ENCODE measurements at regions not wholly inside any gene's neighbourhood (a gene's known extent, or its start where the extent isn't known, plus 50 kb on each side); places are given as distances from the start of the nearest gene placed in this dataset.
"Not testable (repeated sequence)": the region's sequence is repeated elsewhere in the genome, so short reads cannot be mapped to it uniquely, and the experiment has no call there.

DNA sequence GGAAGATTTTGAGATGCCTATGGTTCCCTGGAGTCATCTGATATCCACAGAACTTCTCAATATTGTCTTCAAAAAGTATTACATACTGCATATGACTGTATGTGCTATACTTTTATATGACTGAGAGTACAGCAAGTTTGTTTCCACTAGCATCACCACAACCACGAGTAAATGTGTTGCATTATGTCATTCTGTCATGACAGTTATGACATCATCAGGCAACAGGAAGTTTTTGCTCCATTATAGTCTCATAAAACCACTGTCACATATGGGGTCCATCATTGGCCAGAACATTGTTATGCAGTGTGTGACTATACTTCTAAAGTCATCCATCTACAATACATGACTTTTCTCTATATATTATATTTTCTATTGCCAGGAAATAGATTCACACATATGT, 831.7 kb downstream of the SEMA5A start:
- no peak for DNase-seq

DNA sequence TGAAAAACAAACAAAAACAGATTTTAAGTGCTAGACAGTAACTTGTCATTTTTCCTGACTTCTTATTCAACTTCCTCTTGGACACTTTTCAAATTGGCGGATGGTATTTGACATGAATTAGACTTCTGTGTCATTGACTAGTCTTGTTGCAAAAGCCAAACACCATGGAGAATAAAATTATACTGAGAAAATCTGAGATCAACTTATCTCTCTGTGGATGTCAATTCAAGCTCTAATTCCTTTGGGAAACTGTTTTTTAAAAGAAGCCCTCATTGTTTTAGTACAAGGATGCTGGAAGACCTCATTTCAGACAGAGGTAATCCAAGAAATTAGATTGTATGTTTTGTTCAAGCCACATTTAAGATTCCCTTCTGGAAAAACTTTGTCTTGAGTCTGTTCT, 831.0 kb downstream of the SEMA5A start:
- DNase-seq: no peak

DNA sequence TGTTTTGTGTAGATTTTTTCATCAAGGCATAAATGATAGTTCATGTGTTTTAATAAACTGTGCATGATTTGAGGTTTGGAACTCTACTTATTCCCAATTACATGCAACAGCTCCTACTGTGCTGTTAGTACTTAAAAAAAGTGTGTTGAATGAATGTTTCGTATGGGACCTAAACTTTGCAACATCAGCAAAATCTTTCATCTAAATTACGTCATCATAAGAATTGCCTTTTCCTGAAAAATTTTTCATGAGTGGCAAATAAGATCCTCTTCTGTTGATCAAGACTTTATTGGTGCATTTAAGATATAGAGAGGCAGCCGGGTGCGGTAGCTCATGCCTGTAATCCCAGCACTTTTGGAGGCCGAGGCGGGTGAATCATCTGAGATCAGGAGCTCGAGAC, 826.1 kb downstream of the SEMA5A start:
- DNase-seq: no peak

DNA sequence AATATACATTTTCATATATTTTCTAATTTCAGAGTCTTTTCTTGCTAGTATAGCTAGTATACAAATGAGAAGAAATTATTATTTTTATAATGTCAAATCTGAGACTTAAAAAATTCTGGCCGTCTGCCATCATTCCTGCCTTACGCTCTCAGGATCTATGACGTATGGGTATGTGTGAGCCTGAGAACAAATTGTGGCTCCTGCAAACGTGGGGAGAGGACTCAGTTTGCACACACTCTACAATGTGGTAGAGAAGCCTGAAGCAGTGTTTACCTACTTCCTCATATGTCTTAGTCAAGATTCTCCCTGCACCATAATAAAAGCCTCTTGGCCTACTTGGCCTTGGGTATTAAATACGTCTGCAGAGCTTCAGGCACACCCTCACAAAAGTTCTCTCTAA, 825.4 kb downstream of the SEMA5A start:
- DNase-seq: no peak

DNA sequence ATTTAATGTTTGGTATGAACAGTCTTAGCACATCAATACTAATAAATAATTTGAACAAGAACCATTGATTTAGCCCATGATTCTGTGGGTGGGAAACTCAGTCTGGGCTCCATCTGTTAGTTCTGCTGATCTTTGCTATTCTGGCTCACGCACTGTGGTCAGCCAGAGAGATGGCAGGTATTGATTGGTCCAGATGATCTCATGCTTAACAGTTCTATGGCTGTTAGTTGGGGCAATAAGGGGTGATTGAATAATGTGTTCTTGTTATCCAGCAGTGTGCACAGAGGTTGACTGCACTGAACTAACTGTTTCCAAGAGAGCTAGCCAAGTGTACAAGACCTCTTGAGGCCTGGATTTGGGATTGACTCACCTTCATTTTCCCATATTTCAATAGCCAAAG, 824.3 kb downstream of the SEMA5A start:
- no peak for DNase-seq

DNA sequence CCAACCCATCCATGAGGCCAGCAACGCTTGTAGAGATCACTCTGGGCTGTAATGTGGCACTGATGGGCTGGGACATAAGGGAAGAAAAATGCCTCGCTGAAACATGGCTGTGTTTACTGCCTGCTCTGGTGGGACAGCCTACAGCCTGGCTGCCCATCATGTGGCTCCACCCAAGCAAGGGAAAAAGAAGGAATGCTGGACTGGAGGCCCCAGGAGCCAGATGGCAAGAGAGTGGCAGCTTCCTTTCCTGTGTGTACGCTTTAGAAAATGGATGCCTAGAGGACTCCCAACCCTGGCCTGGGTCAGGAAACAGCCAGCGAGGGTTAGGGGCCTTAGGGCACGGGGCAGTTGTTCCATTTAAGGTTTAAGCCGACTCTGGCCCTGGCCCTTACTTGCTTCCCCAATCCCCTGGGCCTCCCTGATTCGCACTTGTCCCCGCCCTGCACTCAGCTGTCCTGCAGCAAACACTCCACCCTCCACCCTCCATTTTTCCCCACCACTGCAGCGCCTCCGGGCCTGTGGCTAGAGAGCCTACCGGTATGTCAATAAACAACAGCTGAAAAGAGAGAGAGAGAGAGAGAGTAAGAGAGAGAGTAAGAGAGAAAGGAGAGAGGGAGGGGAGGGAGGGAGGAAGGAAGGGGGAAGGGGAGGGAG, 819.4 kb downstream of the SEMA5A start:
- DNase-seq: no peak

DNA sequence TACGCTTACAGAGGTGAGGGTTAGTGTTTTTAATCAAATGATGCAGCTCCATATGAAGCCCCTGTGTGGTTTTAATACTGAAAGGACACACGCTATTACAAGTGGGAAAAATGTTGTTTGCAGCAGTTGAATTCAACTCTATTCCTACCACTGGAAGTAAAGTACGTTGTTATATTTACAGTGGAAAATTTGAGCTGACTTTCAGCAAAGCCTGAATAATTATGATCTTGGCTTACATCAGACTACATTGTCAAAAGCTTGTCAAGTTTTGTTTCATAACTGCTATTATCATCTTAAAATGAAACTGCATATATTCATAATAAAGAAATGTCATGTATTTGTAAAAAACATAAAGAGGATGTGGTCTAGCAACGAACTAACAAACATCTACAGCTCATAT, 818.5 kb downstream of the SEMA5A start:
- no peak for DNase-seq

DNA sequence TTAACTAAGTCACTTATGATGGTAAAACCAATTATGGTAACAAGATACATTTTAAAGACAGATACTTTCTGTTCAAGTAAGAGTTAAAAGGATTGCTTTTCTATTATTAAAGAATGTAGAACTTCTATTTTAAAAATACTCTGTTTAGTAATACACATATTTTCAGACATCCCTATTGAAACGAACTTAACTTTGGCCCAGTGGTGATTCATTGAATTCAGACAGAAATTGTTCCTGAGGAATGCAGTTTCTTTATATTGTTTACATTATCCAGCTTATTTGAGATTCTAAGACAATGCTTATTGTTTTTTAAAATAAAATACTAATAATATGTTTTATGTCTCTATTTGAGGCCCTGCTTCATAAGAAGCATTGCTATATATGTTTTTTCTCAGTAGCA, 816.4 kb downstream of the SEMA5A start:
- DNase-seq: no peak

DNA sequence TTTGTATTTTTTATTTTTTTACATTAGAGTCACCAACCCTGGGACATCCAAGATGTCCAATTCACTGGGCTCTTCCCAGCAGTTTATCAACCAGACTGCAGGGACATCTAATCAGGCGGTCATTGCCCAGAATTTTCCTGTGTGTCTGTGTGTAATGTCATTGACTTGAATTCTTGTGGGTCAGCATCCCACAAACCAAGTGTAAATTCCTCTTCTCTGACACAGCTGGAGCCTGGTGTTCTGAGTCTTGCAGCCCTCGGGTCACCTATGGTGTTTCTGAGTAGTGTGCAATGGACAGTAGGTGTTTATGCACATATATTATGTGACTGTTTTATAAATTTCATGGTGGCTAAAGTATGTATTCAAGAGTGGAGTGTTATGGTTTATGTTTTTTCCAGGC, 815.7 kb downstream of the SEMA5A start:
- no peak for DNase-seq

DNA sequence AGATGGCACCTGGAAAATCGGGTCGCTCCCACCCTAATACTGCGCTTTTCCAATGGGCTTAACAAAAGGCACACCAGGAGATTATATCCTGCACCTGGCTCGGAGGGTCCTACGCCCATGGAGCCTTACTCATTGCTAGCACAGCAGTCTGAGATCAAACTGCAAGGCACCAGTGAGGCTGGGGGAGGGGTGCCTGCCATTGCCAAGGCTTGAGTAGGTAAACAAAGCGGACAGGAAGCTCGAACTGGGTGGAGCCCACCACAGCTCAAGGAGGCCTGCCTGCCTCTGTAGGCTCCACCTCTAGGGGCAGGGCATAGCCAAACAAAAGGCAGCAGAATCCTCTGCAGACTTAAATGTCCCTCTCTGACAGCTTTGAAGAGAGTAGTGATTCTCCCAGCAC, 814.8 kb downstream of the SEMA5A start:
- not testable (repeated sequence) for DNase-seq

DNA sequence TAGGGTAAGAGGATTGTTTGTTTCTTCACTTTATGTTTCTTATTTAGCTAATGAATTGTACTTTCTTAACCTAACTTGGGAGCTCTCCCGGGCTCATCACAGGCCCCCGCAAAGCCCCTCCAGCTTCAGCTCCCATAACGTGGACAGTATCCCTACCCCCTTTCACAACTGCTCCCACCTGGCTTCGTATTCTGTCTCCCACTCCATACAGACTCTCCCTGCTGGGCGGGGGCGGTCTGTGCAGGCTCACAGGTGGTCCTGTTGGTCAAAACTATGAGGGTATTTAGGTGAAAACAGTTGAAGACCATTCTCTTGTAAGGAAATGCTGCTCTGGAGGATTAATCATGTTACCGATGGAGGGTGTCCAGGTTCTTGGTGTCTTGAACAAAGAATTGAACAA, 805.3 kb downstream of the SEMA5A start:
- DNase-seq: no peak

DNA sequence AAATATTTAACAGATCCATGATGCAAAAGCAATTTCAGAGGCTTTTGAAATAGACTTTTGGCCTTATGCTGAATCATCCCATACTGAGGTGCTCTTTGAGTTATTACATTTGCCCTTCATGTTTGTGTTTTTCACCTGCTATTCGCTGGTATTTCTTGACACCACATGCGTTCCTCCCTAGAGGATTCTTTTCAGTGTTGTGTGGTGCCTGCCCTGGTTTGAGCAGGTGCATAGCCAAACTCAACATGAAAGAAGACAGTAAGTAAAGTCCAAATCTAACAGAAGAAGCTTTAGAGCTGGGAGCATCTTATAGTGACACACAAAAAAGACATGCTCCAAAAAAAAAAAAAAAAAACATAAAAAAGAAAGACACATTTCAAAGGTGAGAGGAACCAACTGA, 796.3 kb downstream of the SEMA5A start:
- DNase-seq: no peak

DNA sequence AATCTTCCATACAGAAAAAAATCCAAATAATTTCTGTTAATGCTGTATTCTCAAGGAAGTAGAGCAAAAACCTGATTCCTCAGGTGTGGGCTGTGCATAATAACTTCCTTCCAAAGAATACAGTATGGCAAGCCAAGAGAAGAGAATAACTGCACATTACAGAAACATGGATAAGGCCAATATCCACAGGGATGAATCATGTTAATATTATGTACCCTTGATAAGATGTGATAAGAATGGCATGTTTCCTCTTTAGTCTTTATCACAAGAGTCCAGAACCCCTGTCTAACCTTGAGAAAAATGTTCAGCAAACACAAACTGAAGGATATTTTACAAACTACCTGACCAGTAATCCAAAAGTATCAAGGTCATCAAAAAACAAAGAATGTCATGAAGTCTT, 795.8 kb downstream of the SEMA5A start:
- no peak for DNase-seq

DNA sequence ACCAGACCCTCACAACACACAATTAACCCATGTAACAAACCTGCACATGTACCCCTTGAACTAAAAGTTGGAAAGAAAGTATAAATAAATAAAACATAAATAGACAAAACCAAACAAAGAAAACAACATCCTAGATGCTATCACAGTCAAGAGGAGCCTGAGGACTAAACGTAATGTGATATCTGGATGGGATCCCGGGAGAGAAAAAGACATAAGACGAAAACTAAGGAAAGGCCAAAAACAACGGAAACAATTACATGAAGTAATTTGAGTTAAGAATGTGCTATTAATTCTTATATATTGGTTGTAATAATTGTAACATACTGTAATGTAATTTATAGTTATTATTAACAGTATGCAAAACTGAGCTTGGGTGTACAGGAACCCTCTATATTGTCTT, 793.9 kb downstream of the SEMA5A start:
- DNase-seq: no peak

DNA sequence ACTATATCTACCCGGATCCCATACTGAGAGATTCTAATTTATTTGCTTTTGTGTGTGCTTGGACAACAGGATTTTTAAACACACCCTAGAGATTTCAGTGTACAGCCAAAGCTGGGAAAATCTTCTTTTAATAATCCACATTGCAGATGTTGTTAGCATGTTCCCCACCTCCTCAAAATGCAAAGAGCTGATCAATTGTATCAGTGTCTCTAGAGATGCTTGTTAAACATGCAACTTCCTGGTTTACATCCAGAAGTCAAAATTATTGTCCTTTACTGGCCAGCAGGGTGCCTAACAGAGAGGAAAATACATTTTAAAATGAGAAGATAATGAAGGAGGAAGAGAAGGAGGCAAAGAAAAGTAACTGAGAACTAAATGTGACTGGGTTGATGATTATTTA, 793.3 kb downstream of the SEMA5A start:
- DNase-seq: no peak

DNA sequence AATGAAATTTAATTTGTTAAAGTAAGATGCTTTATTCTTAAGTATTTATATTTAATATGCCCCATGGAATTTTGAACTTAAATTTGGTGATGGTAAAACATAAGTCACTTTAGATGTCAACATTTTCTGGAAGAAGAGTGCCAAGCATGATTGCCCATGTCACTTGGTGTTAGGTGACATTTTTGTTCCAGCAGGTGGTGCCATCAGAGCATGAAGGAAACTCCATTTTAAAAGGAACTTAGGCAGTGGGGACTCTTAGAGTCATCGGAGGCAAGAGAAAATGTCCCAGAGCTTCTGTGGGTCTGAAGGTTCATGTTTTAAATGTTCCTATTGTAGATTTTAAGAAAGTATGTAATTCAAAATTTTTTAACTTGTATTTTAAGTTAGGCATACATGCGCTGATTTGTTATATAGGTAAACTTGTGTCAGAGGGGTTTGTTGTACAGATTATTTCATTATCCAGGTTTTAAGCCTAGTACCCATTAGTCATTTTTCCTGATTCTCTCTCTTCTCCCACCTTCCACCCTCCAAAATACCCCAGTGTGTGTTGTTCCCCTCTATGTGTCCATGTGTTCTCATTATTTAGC, 789.3 kb downstream of the SEMA5A start:
- no peak for DNase-seq

DNA sequence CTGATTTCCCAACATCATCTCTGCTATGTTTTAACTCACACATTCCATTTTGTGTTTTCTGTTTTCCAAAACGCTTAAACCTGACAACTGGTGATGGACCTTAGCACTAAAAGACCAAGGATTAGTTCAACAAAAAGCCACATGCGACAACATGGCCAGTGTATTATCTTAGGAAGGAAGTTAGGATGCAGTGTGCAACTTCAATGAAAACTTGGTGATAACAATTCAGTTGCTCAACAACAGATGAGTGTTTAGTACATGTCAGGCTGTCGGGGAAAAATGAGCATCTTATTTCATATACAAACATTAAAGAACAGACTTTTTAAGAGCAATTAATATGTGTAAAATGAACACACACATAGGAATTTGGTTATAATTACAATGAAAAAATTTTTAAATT, 780.0 kb downstream of the SEMA5A start:
- DNase-seq: no peak

DNA sequence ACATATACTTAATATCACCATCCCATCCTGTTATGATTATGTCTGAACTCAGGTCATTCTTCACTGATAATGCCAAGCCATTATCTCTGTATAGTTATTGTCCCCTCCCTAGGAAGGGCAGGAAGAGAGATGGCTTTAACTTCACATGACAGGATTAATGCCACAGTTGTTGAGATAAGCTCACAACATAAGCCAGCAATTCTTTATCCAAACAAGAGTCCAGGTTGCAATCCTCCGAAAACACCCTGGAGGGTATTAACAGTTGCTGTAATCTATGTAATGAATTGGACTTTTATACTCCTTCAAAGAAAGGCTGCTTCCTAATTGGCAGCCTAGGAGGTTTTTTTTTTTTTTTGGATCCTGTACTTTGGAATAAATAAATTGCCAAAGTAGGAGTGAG, 779.4 kb downstream of the SEMA5A start:
- peak; percentile 42 to 63 for DNase-seq

DNA sequence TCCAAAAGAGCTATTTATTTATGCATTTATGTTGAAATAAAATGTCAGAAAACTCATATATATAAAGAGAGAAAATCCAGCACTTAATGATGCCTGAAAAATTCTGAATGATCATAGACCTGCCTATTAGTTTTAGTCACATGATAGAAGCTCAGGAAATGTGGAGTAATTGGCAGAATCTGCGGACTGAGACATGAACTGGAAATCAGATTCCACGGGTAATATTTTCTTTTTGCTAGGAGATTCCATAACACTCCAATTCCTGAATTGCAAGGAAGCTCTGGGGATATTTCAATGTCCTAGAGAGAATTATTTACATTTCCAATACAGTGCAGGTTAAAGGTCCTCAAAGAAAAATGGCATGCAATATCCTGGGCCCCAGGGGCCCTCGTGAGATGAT, 778.8 kb downstream of the SEMA5A start:
- no peak for DNase-seq

DNA sequence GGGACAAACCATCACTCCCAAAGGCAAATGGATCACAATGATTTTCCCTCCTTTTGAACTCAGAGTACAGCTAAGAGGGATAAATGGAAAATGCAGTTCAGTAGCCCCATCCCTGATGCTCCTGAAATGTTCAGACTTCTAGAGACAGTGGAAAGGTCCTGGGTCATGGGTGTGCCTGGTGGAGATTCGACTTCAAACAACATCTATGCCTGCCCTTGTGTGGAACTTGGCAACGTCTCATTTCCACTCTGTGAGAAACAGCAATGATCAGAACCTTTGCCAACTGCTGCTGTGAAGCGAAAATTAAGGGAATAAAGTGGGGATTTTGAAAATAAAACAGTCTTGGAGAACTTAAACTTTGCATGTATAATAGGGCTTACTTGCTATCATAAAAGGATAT, 778.1 kb downstream of the SEMA5A start:
- no peak for DNase-seq

DNA sequence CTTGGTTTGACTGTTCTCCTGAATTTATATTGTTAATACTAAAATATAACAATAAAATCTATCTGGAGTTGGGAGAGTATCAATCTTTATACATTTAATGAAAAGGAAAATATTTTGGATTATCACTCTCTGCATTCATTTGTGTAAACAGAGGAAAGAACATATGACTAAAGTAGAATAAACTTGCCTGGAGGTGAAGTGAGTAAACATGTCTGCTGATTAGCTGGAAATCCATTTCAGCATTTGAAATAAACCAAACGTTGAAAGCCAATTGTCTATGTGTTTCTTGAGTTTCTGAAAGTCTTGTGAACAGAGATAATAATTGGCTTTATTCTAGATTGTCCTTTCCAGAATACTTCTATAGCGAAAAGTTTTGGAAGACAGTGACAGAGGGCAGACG, 776.2 kb downstream of the SEMA5A start:
- no peak for DNase-seq

DNA sequence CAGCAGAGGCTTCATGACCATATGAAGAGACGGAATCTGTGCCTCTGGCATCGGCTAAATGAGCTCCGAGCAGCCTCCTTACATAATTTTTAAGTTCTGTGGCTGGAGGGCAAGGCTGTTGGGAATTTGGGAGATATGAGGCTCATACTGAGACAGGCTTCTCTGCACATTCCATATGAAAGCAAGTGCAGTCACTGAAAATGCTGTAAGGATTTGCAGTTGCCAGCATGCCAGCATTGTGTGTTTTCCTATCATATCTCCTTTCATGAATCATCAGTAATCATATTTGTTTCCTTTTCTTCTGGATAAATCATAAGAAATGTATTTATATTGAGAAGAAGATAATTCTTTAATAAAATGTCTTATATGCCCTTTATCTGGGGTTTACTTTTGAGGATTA, 775.4 kb downstream of the SEMA5A start:
- no peak for DNase-seq

DNA sequence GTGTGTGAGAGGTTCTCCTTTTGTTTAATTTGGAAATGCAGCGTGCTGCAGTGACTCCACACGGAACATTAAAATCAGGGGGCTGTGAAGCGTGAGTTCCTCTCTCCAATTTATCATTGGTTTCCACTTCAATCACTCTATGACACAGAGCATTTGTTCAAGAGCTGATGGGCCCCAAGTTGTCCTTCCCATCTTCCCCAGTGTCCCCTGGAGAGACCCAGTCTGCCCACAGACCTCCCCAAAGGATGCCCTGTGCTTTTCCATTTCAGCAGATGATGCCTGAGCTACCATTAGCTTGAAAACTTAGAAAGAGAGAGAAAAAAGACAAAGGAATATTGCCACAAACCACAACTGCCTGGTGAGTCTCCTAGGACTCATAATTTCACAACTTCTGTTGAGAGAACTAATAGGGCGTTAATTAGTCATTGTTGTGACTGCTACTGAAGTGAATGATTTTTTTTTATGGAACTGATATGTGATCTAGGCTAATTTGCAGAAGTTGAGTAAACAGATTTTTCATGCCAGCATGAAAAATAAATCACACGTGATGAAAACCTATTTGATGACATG, 772.7 kb downstream of the SEMA5A start:
- DNase-seq: no peak

DNA sequence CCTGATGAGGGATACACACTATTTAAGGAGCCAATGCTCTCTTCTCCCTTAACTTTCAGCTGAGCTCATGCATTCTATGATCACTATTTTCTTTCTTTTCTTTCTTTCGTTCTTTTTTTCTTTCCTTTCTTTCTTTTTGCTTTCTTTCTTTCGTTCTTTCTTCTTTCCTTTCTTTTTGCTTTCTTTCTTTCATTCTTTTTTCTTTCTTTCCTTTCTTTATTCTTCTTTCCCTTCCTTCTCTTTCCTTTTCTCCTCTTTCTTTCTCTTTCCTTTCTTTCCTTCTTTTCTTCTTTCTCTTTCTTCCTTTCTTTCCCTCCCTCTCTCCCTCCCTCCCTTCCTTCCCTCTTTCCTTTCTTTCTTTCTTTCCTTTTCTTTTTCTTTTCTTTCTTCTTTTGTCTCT, 761.2 kb downstream of the SEMA5A start:
- DNase-seq: no peak

All from right lung (tissue), 2 donors.